ENCODE measurements at regions not wholly inside any gene's neighbourhood (a gene's known extent, or its start where the extent isn't known, plus 50 kb on each side); places are given as distances from the start of the nearest gene placed in this dataset.

- no peaks in the 10 kb centered on the region for H3K4me1 ChIP-seq (ENCODE audit: insufficient read depth, low read length)
- Mint-ChIP-seq H3K4me3 (no peak overlapping the region), H3K27me3 (peaks cover 6% of the 10 kb centered on the region), H3K27ac (no peak overlapping the region), H3K9me3 (peaks cover 3% of the 10 kb centered on the region), H3K36me3 (ENCODE audit: low read depth) (no peaks in the 10 kb centered on the region), H3K4me1 (ENCODE audit: low read depth) (no peaks in the 10 kb centered on the region)
- no peak for DNase-seq
- intact Hi-C loops (cut with DNase I, micrococcal nuclease), result no loop called here
- H3K36me3 ChIP-seq (ENCODE audit: insufficient read depth, low read length), result no peaks in the 10 kb centered on the region
- no peak for TF ChIP-seq CTCF (IDR thresholded peaks at IDR 0.05)
- no peak overlapping the region for H3K27ac ChIP-seq (ENCODE audit: low read depth in 1 of 2, low read length in 2 of 2)
- POLR2A ChIA-PET, result no interaction called here
- ATAC-seq (ENCODE audit: poor library complexity), result no peak
- CTCF ChIA-PET, result no interaction called here
- peaks cover 0 to 16% of the 10 kb centered on the region in 2 experiments for H3K9me3 ChIP-seq (ENCODE audit: control insufficient read depth in 1 of 2, insufficient read depth in 1 of 2, low read length in 2 of 2)
- H3K27me3 ChIP-seq (ENCODE audit: control insufficient read depth in 1 of 2, insufficient read depth in 2 of 2, low read length in 2 of 2), result no peaks in the 10 kb centered on the region
- H3K4me3 ChIP-seq (ENCODE audit: low read length), result no peak overlapping the region
Measured at GRCh38 chr20:60899320-60899719, 352.7 kb upstream of the CDH4 start.

DNA sequence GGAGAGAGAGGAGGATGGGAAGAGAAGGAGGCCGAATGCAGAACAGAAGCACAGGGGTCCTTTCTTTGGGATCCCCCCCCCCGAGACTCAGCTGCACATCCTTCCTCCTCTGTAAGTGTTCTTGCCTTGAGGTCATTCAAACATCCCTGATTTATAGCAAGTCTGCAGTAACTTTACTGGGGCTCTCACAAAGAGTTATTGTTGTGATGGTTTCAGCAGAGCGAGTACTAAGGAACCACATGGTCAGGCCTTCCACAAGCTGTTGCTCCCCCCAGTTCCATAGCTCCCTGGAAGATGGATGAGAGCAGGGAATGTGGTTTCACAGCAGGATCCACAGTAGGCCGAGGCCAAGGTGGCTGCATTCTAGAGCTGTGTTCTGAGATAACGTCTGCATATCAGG, 351.4 kb upstream of the CDH4 start:
- Histone ChIP-seq H3K9me3 (ENCODE audit: control insufficient read depth in 1 of 2, insufficient read depth in 1 of 2, low read length in 2 of 2) (peaks cover 0 to 16% of the 10 kb centered on the region in 2 experiments), H3K27ac (ENCODE audit: low read depth in 1 of 2, low read length in 2 of 2) (no peak overlapping the region), H3K4me1 (ENCODE audit: insufficient read depth, low read length) (no peaks in the 10 kb centered on the region), H3K27me3 (ENCODE audit: control insufficient read depth in 1 of 2, insufficient read depth in 2 of 2, low read length in 2 of 2) (no peaks in the 10 kb centered on the region), H3K4me3 (ENCODE audit: low read length) (no peak overlapping the region), H3K36me3 (ENCODE audit: insufficient read depth, low read length) (no peaks in the 10 kb centered on the region)
- Mint-ChIP-seq H3K9me3 (peaks cover 3% of the 10 kb centered on the region), H3K27me3 (peaks cover 10% of the 10 kb centered on the region), H3K27ac (no peak overlapping the region), H3K36me3 (ENCODE audit: low read depth) (no peaks in the 10 kb centered on the region), H3K4me3 (no peak overlapping the region), H3K4me1 (ENCODE audit: low read depth) (no peaks in the 10 kb centered on the region)
- no peak for DNase-seq
- no peak for TF ChIP-seq CTCF (IDR thresholded peaks at IDR 0.05)
- intact Hi-C loops (cut with DNase I, micrococcal nuclease), result no loop called here
- POLR2A ChIA-PET, result no interaction called here
- no peak for ATAC-seq (ENCODE audit: poor library complexity)
- CTCF ChIA-PET, result no interaction called here

- H3K9me3 ChIP-seq (ENCODE audit: control insufficient read depth in 1 of 2, insufficient read depth in 1 of 2, low read length in 2 of 2), result peaks cover 0 to 16% of the 10 kb centered on the region in 2 experiments
- H3K4me3 Mint-ChIP-seq, result no peak overlapping the region
- intact Hi-C loops (cut with DNase I, micrococcal nuclease), result no loop called here
- no peaks in the 10 kb centered on the region for H3K4me1 Mint-ChIP-seq (ENCODE audit: low read depth)
- peaks cover 3% of the 10 kb centered on the region for H3K9me3 Mint-ChIP-seq
- no peak overlapping the region for H3K27ac ChIP-seq (ENCODE audit: low read depth in 1 of 2, low read length in 2 of 2)
- no peak overlapping the region for H3K27ac Mint-ChIP-seq
- no peaks in the 10 kb centered on the region for H3K36me3 Mint-ChIP-seq (ENCODE audit: low read depth)
- H3K4me3 ChIP-seq (ENCODE audit: low read length), result no peak overlapping the region
- H3K27me3 Mint-ChIP-seq, result peaks cover 10% of the 10 kb centered on the region
- POLR2A ChIA-PET, result no interaction called here
- TF ChIP-seq CTCF (IDR thresholded peaks at IDR 0.05), result no peak
- DNase-seq (no peak), ATAC-seq (ENCODE audit: poor library complexity) (no peak)
- CTCF ChIA-PET, result no interaction called here
- no peaks in the 10 kb centered on the region for H3K36me3 ChIP-seq (ENCODE audit: insufficient read depth, low read length)
- no peaks in the 10 kb centered on the region for H3K27me3 ChIP-seq (ENCODE audit: control insufficient read depth in 1 of 2, insufficient read depth in 2 of 2, low read length in 2 of 2)
- no peaks in the 10 kb centered on the region for H3K4me1 ChIP-seq (ENCODE audit: insufficient read depth, low read length)
Measured at GRCh38 chr20:60901831-60902230, 350.2 kb upstream of the CDH4 start.

Data from CD4-positive, alpha-beta T cell (primary cell).